HepG2 (cell line): ENCODE measurements at regions not wholly inside any gene's neighbourhood (a gene's known extent, or its start where the extent isn't known, plus 50 kb on each side); places are given as distances from the start of the nearest gene placed in this dataset.

ENCODE experiments used
- ATF7 ChIP-seq, 2 experiments: fragments of 450-650 bp in 1 of 2; sonication (generic) in 1 of 2; formaldehyde crosslinking in 1 of 2; IDR thresholded peaks; 2 replicates each; pipeline versions ENCODE4 v1.4.0 to v1.6.1; 2016 to 2020; ENCODE audit warnings: antibody characterized with exemption in 1 of 2, mild to moderate bottlenecking in 1 of 2, missing genetic modification reagents in 1 of 2
- CC2D1A ChIP-seq: sonication (generic); formaldehyde crosslinking; IDR thresholded peaks from 2 replicates; pipeline ENCODE4 v1.8.1; 2023; ENCODE audit warnings: mild to moderate bottlenecking, missing genetic modification reagents
- CEBPG ChIP-seq: IDR thresholded peaks from 2 replicates; pipeline ENCODE4 v1.6.1; 2016
- CHD2 ChIP-seq: IDR thresholded peaks from 2 replicates; pipeline ENCODE4 v1.6.1; 2011; ENCODE audit warnings: low read depth, low read length, improper control_type of control experiment
- DR1 ChIP-seq: sonication (generic); formaldehyde crosslinking; IDR thresholded peaks from 2 replicates; pipeline ENCODE4 v1.8.0; 2021; ENCODE audit warnings: mild to moderate bottlenecking, missing genetic modification reagents, inconsistent platforms
- GFI1 ChIP-seq: sonication (generic); formaldehyde crosslinking; IDR thresholded peaks from 2 replicates; pipeline ENCODE4 v1.5.0; 2020; ENCODE audit warnings: missing genetic modification reagents, mild to moderate bottlenecking, borderline replicate concordance
- IRF2 ChIP-seq: IDR thresholded peaks from 2 replicates; pipeline ENCODE4 v1.6.1; 2018; ENCODE audit warnings: missing genetic modification reagents, missing compliant biosample characterization
- NFE2L1 ChIP-seq: sonication (generic); formaldehyde crosslinking; IDR thresholded peaks from 2 replicates; pipeline ENCODE4 v1.4.0; 2020; ENCODE audit warnings: missing genetic modification reagents, mild to moderate bottlenecking, borderline replicate concordance
- PRPF4 ChIP-seq: fragments of 200-400 bp; formaldehyde crosslinking; IDR thresholded peaks from 2 replicates; pipeline ENCODE4 v1.6.1; 2016; ENCODE audit warnings: low read length, low read depth; ENCODE audit not compliant: poor library complexity, severe bottlenecking
- RBAK ChIP-seq: sonication (generic); formaldehyde crosslinking; IDR thresholded peaks from 2 replicates; pipeline ENCODE4 v1.5.1; 2020; ENCODE audit warnings: mild to moderate bottlenecking, missing genetic modification reagents
- RXRB ChIP-seq: IDR thresholded peaks from 2 replicates; pipeline ENCODE4 v1.6.1; 2016; ENCODE audit warnings: borderline replicate concordance, missing genetic modification reagents, missing compliant biosample characterization
- U2AF2 ChIP-seq: fragments of 200-400 bp; formaldehyde crosslinking; IDR thresholded peaks from 2 replicates; pipeline ENCODE4 v1.6.1; 2017; ENCODE audit warnings: low read depth, mild to moderate bottlenecking, low read length
- ZFAT ChIP-seq: sonication (generic); formaldehyde crosslinking; conservative IDR thresholded peaks from 2 replicates; pipeline ENCODE4 v1.8.1; 2023; ENCODE audit warnings: missing genetic modification reagents, inconsistent platforms
- ZMYM2 ChIP-seq: sonication (generic); formaldehyde crosslinking; IDR thresholded peaks from 2 replicates; pipeline ENCODE4 v1.8.0; 2022; ENCODE audit warnings: mild to moderate bottlenecking, missing genetic modification reagents
- ZNF230 ChIP-seq: sonication (generic); formaldehyde crosslinking; IDR thresholded peaks from 2 replicates; pipeline ENCODE4 v1.4.0; 2020; ENCODE audit warnings: mild to moderate bottlenecking, missing genetic modification reagents
- ZNF317 ChIP-seq: sonication (generic); formaldehyde crosslinking; IDR thresholded peaks from 2 replicates; pipeline ENCODE4 v1.5.0; 2020; ENCODE audit warnings: mild to moderate bottlenecking, missing genetic modification reagents
- ZNF562 ChIP-seq: sonication (generic); formaldehyde crosslinking; IDR thresholded peaks from 2 replicates; pipeline ENCODE4 v1.8.0; 2022; ENCODE audit warnings: missing genetic modification reagents, borderline replicate concordance
- ZNF720 ChIP-seq: sonication (generic); formaldehyde crosslinking; IDR thresholded peaks from 2 replicates; pipeline ENCODE4 v1.4.0; 2020; ENCODE audit warnings: missing genetic modification reagents
- TF ChIP-seq, protein P1 (sequence below): IDR thresholded peaks from 2 replicates; pipeline ENCODE4 v1.4.0; 2020; ENCODE audit warnings: mild to moderate bottlenecking, missing genetic modification reagents
- TF ChIP-seq, protein P2 (sequence below): IDR thresholded peaks from 2 replicates; pipeline ENCODE4 v1.6.1; 2016; ENCODE audit warnings: mild to moderate bottlenecking, missing biosample characterization, missing genetic modification reagents
- TF ChIP-seq, protein P3 (sequence below): IDR thresholded peaks from 2 replicates; pipeline ENCODE4 v1.6.1; 2016; ENCODE audit warnings: missing compliant biosample characterization, missing genetic modification reagents, borderline replicate concordance

DNA sequence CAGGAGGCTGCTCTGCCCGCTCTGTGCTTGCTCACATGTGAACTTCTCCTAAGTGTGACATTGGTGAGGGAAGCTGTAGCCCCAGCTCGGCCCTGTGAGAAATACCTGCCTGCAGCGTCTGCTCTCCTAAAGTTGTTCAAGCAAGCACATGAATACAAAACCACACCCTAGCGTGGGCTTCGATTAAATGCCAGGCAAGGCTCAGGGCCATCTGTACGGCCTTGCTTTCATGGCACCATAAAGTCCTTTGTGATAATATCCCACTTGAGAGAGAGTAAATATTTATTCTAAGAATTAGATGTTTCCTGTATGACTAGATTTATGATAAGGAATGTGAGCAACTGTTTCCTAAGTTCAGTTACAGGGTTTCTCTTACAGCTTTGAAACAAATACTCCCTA is 262.8 kb upstream of the KLF14 start (continued):
- TF ChIP-seq ZNF720 (no peak), NFE2L1 (no peak), PRPF4 (no peak), ZNF317 (CRISPR knock-in tag) (peak; percentile 56; the same call in 1 of the 2 replicates), ZFAT (CRISPR knock-in tag) (no peak), GFI1 (CRISPR knock-in tag) (peak; percentile 43; the same call in 1 of the 2 replicates), ZNF230 (CRISPR knock-in tag) (no peak), U2AF2 (no peak), CC2D1A (CRISPR knock-in tag) (no peak), IRF2 (CRISPR knock-in tag) (0 out of 2 replicates have a peak, but pooled peaks have one; percentile 40), ZMYM2 (CRISPR knock-in tag) (no peak), RXRB (0 out of 2 replicates have a peak, but pooled peaks have one; percentile 60), CHD2 (no peak), ATF7 (IDR thresholded peaks at IDR 0.05) (no peak), ATF7 (CRISPR knock-in tag; IDR thresholded peaks at IDR 0.05) (no peak), CEBPG (CRISPR knock-in tag) (peak; percentile 21; the same call in 1 of the 2 replicates), RBAK (no peak; the same call in 1 of the 2 replicates), DR1 (no peak), ZNF562 (no peak)
- TF ChIP-seq, protein P1, sequence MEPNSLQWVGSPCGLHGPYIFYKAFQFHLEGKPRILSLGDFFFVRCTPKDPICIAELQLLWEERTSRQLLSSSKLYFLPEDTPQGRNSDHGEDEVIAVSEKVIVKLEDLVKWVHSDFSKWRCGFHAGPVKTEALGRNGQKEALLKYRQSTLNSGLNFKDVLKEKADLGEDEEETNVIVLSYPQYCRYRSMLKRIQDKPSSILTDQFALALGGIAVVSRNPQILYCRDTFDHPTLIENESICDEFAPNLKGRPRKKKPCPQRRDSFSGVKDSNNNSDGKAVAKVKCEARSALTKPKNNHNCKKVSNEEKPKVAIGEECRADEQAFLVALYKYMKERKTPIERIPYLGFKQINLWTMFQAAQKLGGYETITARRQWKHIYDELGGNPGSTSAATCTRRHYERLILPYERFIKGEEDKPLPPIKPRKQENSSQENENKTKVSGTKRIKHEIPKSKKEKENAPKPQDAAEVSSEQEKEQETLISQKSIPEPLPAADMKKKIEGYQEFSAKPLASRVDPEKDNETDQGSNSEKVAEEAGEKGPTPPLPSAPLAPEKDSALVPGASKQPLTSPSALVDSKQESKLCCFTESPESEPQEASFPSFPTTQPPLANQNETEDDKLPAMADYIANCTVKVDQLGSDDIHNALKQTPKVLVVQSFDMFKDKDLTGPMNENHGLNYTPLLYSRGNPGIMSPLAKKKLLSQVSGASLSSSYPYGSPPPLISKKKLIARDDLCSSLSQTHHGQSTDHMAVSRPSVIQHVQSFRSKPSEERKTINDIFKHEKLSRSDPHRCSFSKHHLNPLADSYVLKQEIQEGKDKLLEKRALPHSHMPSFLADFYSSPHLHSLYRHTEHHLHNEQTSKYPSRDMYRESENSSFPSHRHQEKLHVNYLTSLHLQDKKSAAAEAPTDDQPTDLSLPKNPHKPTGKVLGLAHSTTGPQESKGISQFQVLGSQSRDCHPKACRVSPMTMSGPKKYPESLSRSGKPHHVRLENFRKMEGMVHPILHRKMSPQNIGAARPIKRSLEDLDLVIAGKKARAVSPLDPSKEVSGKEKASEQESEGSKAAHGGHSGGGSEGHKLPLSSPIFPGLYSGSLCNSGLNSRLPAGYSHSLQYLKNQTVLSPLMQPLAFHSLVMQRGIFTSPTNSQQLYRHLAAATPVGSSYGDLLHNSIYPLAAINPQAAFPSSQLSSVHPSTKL (CRISPR knock-in tag), result peak; percentile 86
- TF ChIP-seq, protein P2, sequence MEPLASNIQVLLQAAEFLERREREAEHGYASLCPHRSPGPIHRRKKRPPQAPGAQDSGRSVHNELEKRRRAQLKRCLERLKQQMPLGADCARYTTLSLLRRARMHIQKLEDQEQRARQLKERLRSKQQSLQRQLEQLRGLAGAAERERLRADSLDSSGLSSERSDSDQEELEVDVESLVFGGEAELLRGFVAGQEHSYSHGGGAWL (CRISPR knock-in tag), result no peak
- TF ChIP-seq, protein P3, sequence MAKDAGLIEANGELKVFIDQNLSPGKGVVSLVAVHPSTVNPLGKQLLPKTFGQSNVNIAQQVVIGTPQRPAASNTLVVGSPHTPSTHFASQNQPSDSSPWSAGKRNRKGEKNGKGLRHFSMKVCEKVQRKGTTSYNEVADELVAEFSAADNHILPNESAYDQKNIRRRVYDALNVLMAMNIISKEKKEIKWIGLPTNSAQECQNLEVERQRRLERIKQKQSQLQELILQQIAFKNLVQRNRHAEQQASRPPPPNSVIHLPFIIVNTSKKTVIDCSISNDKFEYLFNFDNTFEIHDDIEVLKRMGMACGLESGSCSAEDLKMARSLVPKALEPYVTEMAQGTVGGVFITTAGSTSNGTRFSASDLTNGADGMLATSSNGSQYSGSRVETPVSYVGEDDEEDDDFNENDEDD (CRISPR knock-in tag), result peak; percentile 35; the same call in 1 of the 2 replicates
